Jurkat, Clone E6-1 (cell line): ENCODE measurements at regions not wholly inside any gene's neighbourhood (a gene's known extent, or its start where the extent isn't known, plus 50 kb on each side); places are given as distances from the start of the nearest gene placed in this dataset.

Experiments
- DNase-seq: peaks from one replicate; pipeline ENCODE4 v3.0.0-alpha.2; 2011; ENCODE audit warnings: low read depth, low spot score
- H3K4me3 ChIP-seq: 2 replicates; pipeline ENCODE4 v1.5.1; 2011; ENCODE audit warnings: mild to moderate bottlenecking, low read length, control low read depth, moderate library complexity

- no peak for DNase-seq
- H3K4me3 ChIP-seq, result no peak overlapping the region
Observed at GRCh38 chr2:58951722-58952121, 710.6 kb upstream of the FANCL start.

- no peak for DNase-seq
- H3K4me3 ChIP-seq, result no peak overlapping the region
Observed at GRCh38 chr2:58950795-58951462, 709.8 kb upstream of the FANCL start.

- no peak overlapping the region for H3K4me3 ChIP-seq
- no peak for DNase-seq
Observed at GRCh38 chr2:58939388-58939787, 698.3 kb upstream of the FANCL start.

- H3K4me3 ChIP-seq, result no peak overlapping the region
- DNase-seq, result no peak
Observed at GRCh38 chr2:58938988-58939387, 697.9 kb upstream of the FANCL start.

GRCh38 chr2:58932801-58933200 lies 691.7 kb upstream of the FANCL start:
- DNase-seq, result no peak
- no peak overlapping the region for H3K4me3 ChIP-seq

GRCh38 chr2:58930537-58930936 lies 689.4 kb upstream of the FANCL start:
- no peak for DNase-seq
- H3K4me3 ChIP-seq, result no peak overlapping the region

GRCh38 chr2:58928973-58929372 lies 687.8 kb upstream of the FANCL start:
- no peak for DNase-seq
- no peak overlapping the region for H3K4me3 ChIP-seq

- H3K4me3 ChIP-seq, result no peak overlapping the region
- no peak for DNase-seq
Observed at GRCh38 chr2:58928391-58928790, 687.3 kb upstream of the FANCL start.

GRCh38 chr2:58926112-58926511 lies 685.0 kb upstream of the FANCL start:
- no peak for DNase-seq
- no peak overlapping the region for H3K4me3 ChIP-seq

- no peak for DNase-seq
- H3K4me3 ChIP-seq, result no peak overlapping the region
Observed at GRCh38 chr2:58925676-58926081, 684.6 kb upstream of the FANCL start.

GRCh38 chr2:58923869-58924268 lies 682.7 kb upstream of the FANCL start:
- no peak overlapping the region for H3K4me3 ChIP-seq
- no peak for DNase-seq

GRCh38 chr2:58922245-58922644 lies 681.1 kb upstream of the FANCL start:
- no peak for DNase-seq
- no peak overlapping the region for H3K4me3 ChIP-seq

GRCh38 chr2:58921676-58922075 lies 680.6 kb upstream of the FANCL start:
- H3K4me3 ChIP-seq, result no peak overlapping the region
- DNase-seq, result no peak

GRCh38 chr2:58920001-58920400 lies 678.9 kb upstream of the FANCL start:
- no peak overlapping the region for H3K4me3 ChIP-seq
- no peak for DNase-seq

- no peak overlapping the region for H3K4me3 ChIP-seq
- DNase-seq, result no peak
Observed at GRCh38 chr2:58919316-58919715, 678.2 kb upstream of the FANCL start.

GRCh38 chr2:58918141-58918540 lies 677.0 kb upstream of the FANCL start:
- DNase-seq, result no peak
- no peak overlapping the region for H3K4me3 ChIP-seq

- DNase-seq, result no peak
- H3K4me3 ChIP-seq, result no peak overlapping the region
Observed at GRCh38 chr2:58917596-58917995, 676.5 kb upstream of the FANCL start.

GRCh38 chr2:58916063-58916462 lies 674.9 kb upstream of the FANCL start:
- no peak overlapping the region for H3K4me3 ChIP-seq
- DNase-seq, result no peak

- no peak overlapping the region for H3K4me3 ChIP-seq
- DNase-seq, result no peak
Observed at GRCh38 chr2:58914733-58915505, 673.8 kb upstream of the FANCL start.

- no peak for DNase-seq
- no peak overlapping the region for H3K4me3 ChIP-seq
Observed at GRCh38 chr2:58913082-58913726, 672.1 kb upstream of the FANCL start.
